ENCODE measurements at regions not wholly inside any gene's neighbourhood (a gene's known extent, or its start where the extent isn't known, plus 50 kb on each side); places are given as distances from the start of the nearest gene placed in this dataset.

- TF ChIP-seq BATF2 (CRISPR knock-in tag; IDR thresholded peaks at IDR 0.05) (no peak), ZNF501 (CRISPR knock-in tag; IDR thresholded peaks at IDR 0.05) (peak; percentile 35; the same call in 1 of the 2 replicates), TCF7L2 (IDR thresholded peaks at IDR 0.05; ENCODE audit: low read depth, low read length) (no peak), RBFOX2 (IDR thresholded peaks at IDR 0.05; ENCODE audit: low read depth, low read length) (peak; percentile 43; the same call in 1 of the 2 replicates), NCOR1 (IDR thresholded peaks at IDR 0.05; ENCODE audit: borderline replicate concordance, low read length) (peak; percentile 85), TERF1 (CRISPR knock-in tag; IDR thresholded peaks at IDR 0.05) (no peak), ZNF530 (CRISPR knock-in tag; IDR thresholded peaks at IDR 0.05; ENCODE audit: low read depth) (no peak), ZNF674 (CRISPR knock-in tag; IDR thresholded peaks at IDR 0.05; ENCODE audit: low read depth) (no peak), NR2F2 (IDR thresholded peaks at IDR 0.05; ENCODE audit: borderline replicate concordance, low read depth) (peak; percentile 61; the same call in 1 of the 2 replicates), ZNF121 (CRISPR knock-in tag; IDR thresholded peaks at IDR 0.05) (no peak), KLF16 (CRISPR knock-in tag; IDR thresholded peaks at IDR 0.05) (peak in 1 of 2 experiments; percentile 85; a peak in 2 of 4 replicates), ZBTB3 (CRISPR knock-in tag; IDR thresholded peaks at IDR 0.05; ENCODE audit: borderline replicate concordance, low read depth) (no peak), ATRX (CRISPR knock-in tag; IDR thresholded peaks at IDR 0.05; ENCODE audit: borderline replicate concordance) (no peak), IRF2 (CRISPR knock-in tag; IDR thresholded peaks at IDR 0.05) (peak; percentile 89), GPBP1L1 (CRISPR knock-in tag; IDR thresholded peaks at IDR 0.05) (no peak), ZNF792 (CRISPR knock-in tag; IDR thresholded peaks at IDR 0.05) (peak; percentile 56; the same call in 1 of the 2 replicates), ZNF329 (CRISPR knock-in tag; IDR thresholded peaks at IDR 0.05; ENCODE audit: low read depth) (no peak), ZBTB8A (CRISPR knock-in tag; IDR thresholded peaks at IDR 0.05; ENCODE audit: borderline replicate concordance, low read depth) (no peak), E2F1 (CRISPR knock-in tag; IDR thresholded peaks at IDR 0.05) (no peak), FOXP4 (CRISPR knock-in tag; IDR thresholded peaks at IDR 0.05) (peak; percentile 96), ZFP41 (CRISPR knock-in tag; IDR thresholded peaks at IDR 0.05; ENCODE audit: borderline replicate concordance) (no peak), ZNF766 (CRISPR knock-in tag; IDR thresholded peaks at IDR 0.05; ENCODE audit: borderline replicate concordance) (0 out of 2 replicates have a peak, but pooled peaks have one; percentile 51), POGZ (CRISPR knock-in tag; IDR thresholded peaks at IDR 0.05) (peak; percentile 90), ZNF652 (CRISPR knock-in tag; IDR thresholded peaks at IDR 0.05; ENCODE audit: borderline replicate concordance, low read depth) (0 out of 2 replicates have a peak, but pooled peaks have one; percentile 18)
Measured at GRCh38 chr4:159420162-159421057, 317.5 kb downstream of the RAPGEF2 start (continued).
